AG04449 (cell line): ENCODE measurements at regions not wholly inside any gene's neighbourhood (a gene's known extent, or its start where the extent isn't known, plus 50 kb on each side); places are given as distances from the start of the nearest gene placed in this dataset.

Experiments used
- CTCF ChIA-PET: fragments of 350-600 bp; formaldehyde crosslinking; extraction: SDS; loops from one replicate; lab custom pipeline; 2021; ENCODE audit warnings: antibody characterized with exemption; lab: Yijun Ruan, JAX
- POLR2A ChIA-PET: fragments of 400-600, 350-600 bp; formaldehyde crosslinking; extraction: SDS; loops from one replicate; lab custom pipeline; 2020; ENCODE audit warnings: antibody characterized with exemption, inconsistent platforms; lab: Yijun Ruan, JAX
- DNase-seq: peaks from one replicate; pipeline ENCODE4 v3.0.0-alpha.2; 2010; ENCODE audit warnings: low read depth, low spot score
- H3K4me3 ChIP-seq: 2 replicates; pipeline ENCODE4 v1.5.1; 2011; ENCODE audit warnings: low read depth, mild to moderate bottlenecking, control low read depth, low read length
- CTCF ChIP-seq: IDR thresholded peaks from one replicate; pipeline ENCODE4 v1.5.1; 2011; ENCODE audit warnings: mild to moderate bottlenecking, moderate library complexity, low read length, control low read depth, inconsistent platforms; ENCODE audit not compliant: insufficient read depth; ENCODE audit errors: missing control alignments

- no peak for TF ChIP-seq CTCF
- ChIA-PET CTCF (no interaction called here), POLR2A (no interaction called here)
- no peak overlapping the region for H3K4me3 ChIP-seq
- no peak for DNase-seq
Measured at GRCh38 chr5:8517456-8517855, 648.5 kb downstream of the MTRR start.

- ChIA-PET CTCF (no interaction called here), POLR2A (no interaction called here)
- TF ChIP-seq CTCF = no peak
- no peak for DNase-seq
- no peak overlapping the region for H3K4me3 ChIP-seq
Measured at GRCh38 chr5:8520917-8521316, 652.0 kb downstream of the MTRR start.

DNA sequence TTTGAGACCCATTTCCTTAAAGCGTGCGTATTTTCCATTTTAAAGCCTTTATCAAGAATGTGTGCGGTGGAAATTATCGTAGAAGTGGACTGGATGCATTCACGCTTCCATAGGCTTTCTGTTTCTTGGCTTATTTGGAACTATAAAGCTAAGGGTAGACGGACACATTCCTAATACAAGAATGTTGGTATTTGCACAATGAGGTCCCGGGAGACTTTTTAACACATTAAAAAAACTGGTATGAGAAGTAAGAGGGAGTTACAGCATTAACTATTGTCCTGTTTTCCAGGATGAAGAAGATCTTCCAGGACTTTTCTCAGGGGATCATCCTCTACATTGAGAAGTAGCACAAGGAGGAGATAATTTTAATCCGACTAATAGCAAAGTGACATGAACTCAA lies 653.0 kb downstream of the MTRR start:
- no peak for DNase-seq
- CTCF ChIA-PET = no interaction called here
- H3K4me3 ChIP-seq = no peak overlapping the region
- TF ChIP-seq CTCF = no peak
- POLR2A ChIA-PET = no interaction called here

DNA sequence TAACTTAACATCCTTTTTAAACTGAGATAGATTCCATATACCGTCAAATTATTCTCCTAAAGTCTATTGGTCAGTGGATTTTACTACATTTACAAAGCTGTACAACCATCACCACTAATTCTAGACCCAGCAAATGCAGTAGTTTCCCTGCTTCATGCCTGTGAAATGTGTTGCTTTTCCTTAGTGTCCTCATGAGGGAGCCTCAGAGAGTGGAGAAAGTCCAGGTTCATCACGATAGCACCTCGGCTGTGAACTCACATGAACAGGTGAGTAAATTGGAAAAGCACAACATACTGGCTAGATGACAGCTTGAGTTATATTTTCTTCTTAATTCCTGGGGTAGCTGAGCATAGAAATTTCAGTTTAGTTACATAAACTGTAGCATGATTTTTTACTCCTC lies 653.7 kb downstream of the MTRR start:
- POLR2A ChIA-PET = no interaction called here
- H3K4me3 ChIP-seq = no peak overlapping the region
- DNase-seq = no peak
- no peak for TF ChIP-seq CTCF
- CTCF ChIA-PET = no interaction called here

GRCh38 chr5:8523501-8523900 lies 654.6 kb downstream of the MTRR start:
- ChIA-PET POLR2A (no interaction called here), CTCF (no interaction called here)
- no peak for TF ChIP-seq CTCF
- no peak for DNase-seq
- no peak overlapping the region for H3K4me3 ChIP-seq

- DNase-seq = no peak
- ChIA-PET CTCF (no interaction called here), POLR2A (no interaction called here)
- TF ChIP-seq CTCF = no peak
- no peak overlapping the region for H3K4me3 ChIP-seq
Measured at GRCh38 chr5:8525819-8526218, 656.9 kb downstream of the MTRR start.
